GM19193 (cell line): ENCODE measurements at regions not wholly inside any gene's neighbourhood (a gene's known extent, or its start where the extent isn't known, plus 50 kb on each side); places are given as distances from the start of the nearest gene placed in this dataset.

Source experiments
- POLR2A ChIP-seq: IDR thresholded peaks from 4 replicates; pipeline ENCODE4 v1.6.1; 2011; ENCODE audit not compliant: insufficient read depth, insufficient read length; ENCODE audit errors: extremely low read depth

GRCh38 chr11:69358398-69359020 lies 64.6 kb downstream of the MYEOV start:
- TF ChIP-seq POLR2A, result no peak

GRCh38 chr11:69359735-69360480 lies 66.0 kb downstream of the MYEOV start:
- TF ChIP-seq POLR2A, result no peak

GRCh38 chr11:69360606-69361005 lies 66.7 kb downstream of the MYEOV start:
- TF ChIP-seq POLR2A, result no peak

GRCh38 chr11:69361048-69361447 lies 67.1 kb downstream of the MYEOV start:
- TF ChIP-seq POLR2A, result no peak

- no peak for TF ChIP-seq POLR2A
These were observed 67.5 kb downstream of the MYEOV start for GRCh38 chr11:69361466-69361865.

GRCh38 chr11:69362315-69362714 lies 68.4 kb downstream of the MYEOV start:
- TF ChIP-seq POLR2A, result no peak

GRCh38 chr11:69364921-69365320 lies 71.0 kb downstream of the MYEOV start:
- TF ChIP-seq POLR2A, result no peak

GRCh38 chr11:69365558-69365957 lies 71.6 kb downstream of the MYEOV start:
- no peak for TF ChIP-seq POLR2A

- TF ChIP-seq POLR2A, result no peak
These were observed 72.6 kb downstream of the MYEOV start for GRCh38 chr11:69366591-69366990.

GRCh38 chr11:69367211-69367964 lies 73.4 kb downstream of the MYEOV start:
- no peak for TF ChIP-seq POLR2A

GRCh38 chr11:69368119-69368880 lies 74.3 kb downstream of the MYEOV start:
- no peak for TF ChIP-seq POLR2A

- no peak for TF ChIP-seq POLR2A
These were observed 75.4 kb downstream of the MYEOV start for GRCh38 chr11:69369210-69369825.

GRCh38 chr11:69369945-69370344 lies 76.0 kb downstream of the MYEOV start:
- TF ChIP-seq POLR2A, result no peak

- no peak for TF ChIP-seq POLR2A
These were observed 77.2 kb downstream of the MYEOV start for GRCh38 chr11:69370984-69371709.

GRCh38 chr11:69371731-69372588 lies 78.0 kb downstream of the MYEOV start:
- no peak for TF ChIP-seq POLR2A
